ENCODE measurements at regions not wholly inside any gene's neighbourhood (a gene's known extent, or its start where the extent isn't known, plus 50 kb on each side); places are given as distances from the start of the nearest gene placed in this dataset.

DNA sequence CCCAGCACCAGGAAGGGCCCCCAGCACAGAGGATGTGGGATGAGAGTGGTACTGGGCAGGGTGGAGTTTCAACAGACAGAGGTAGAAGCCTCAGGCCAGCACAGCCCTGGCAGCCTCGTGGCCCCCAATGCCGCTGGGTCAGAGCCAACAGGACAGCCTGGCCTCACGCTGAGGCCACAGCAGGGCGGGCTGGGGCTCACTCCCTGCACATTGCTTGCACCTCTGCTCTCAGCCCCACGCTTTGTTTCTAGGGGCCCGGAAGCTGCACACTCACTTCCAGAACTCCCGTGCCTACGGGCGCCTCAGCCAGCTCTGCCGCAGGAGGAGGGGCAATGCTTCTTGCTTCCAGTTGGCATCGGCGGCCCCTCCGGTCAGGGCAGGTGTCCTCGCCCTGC, 72.9 kb downstream of the SIK1 start:
- no peaks in the 10 kb centered on the region for H3K4me1 ChIP-seq
- H3K27ac ChIP-seq, result no peak overlapping the region
- no peaks in the 10 kb centered on the region for H3K36me3 ChIP-seq
- in situ Hi-C loops (cut with MboI; ENCODE audit: low sequenced_read_pairs in 4 of 4) (no loop called here), intact Hi-C loops (cut with DNase I; ENCODE audit: low total_unique reads) (no loop called here)
- no peak overlapping the region for H3K4me3 ChIP-seq
- no peaks in the 10 kb centered on the region for H3K27me3 ChIP-seq
- no peak for ATAC-seq
- H3K9me3 ChIP-seq, result no peaks in the 10 kb centered on the region
- DNase-seq, result no peak
- TF ChIP-seq POLR2A (IDR thresholded peaks at IDR 0.05), result no peak
- TF ChIP-seq, protein P1, sequence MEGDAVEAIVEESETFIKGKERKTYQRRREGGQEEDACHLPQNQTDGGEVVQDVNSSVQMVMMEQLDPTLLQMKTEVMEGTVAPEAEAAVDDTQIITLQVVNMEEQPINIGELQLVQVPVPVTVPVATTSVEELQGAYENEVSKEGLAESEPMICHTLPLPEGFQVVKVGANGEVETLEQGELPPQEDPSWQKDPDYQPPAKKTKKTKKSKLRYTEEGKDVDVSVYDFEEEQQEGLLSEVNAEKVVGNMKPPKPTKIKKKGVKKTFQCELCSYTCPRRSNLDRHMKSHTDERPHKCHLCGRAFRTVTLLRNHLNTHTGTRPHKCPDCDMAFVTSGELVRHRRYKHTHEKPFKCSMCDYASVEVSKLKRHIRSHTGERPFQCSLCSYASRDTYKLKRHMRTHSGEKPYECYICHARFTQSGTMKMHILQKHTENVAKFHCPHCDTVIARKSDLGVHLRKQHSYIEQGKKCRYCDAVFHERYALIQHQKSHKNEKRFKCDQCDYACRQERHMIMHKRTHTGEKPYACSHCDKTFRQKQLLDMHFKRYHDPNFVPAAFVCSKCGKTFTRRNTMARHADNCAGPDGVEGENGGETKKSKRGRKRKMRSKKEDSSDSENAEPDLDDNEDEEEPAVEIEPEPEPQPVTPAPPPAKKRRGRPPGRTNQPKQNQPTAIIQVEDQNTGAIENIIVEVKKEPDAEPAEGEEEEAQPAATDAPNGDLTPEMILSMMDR (IDR thresholded peaks at IDR 0.05 in 4 of 5, conservative IDR thresholded peaks at IDR 0.05 in 1 of 5), result no peak

DNA sequence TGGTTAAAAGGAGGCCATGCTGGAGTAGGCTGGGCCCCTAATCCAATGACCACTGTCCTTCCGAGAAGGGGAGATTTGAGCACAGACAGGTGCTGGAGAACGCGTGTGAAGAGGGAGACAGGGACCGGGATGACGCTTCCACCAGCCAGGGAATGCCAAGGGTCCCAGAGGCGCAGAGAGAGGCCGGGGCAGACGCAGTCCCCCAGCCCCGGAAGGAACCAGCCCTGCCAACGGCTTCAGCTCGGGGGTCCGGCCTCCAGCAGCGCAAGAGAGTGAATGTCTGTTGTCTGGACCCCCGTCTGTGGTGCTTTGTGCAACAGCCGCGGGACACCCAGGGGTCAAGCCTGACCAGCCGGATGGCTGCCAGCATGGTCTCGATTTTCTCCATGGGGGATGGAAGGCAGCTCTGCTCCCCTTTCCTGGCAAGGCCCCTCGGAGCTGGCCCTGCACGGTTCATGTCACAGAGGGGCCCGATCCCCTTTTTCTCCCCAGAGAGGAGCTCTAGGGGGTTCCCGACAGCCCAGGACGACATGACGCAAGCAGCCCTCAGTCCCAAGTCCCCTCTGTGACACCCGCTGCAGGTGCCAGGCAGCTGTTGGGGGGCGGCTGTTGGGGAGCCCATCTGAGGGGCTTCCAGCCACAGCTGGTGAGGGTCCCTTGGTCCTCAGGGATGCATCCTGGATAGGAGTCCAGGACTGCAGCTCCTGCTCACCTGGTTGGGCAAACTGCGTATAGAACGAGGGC, 73.5 kb downstream of the SIK1 start:
- no peak for DNase-seq
- Histone ChIP-seq H3K36me3 (no peaks in the 10 kb centered on the region), H3K4me3 (no peak overlapping the region), H3K4me1 (no peaks in the 10 kb centered on the region), H3K27me3 (no peaks in the 10 kb centered on the region), H3K27ac (no peak overlapping the region), H3K9me3 (no peaks in the 10 kb centered on the region)
- no peak for ATAC-seq
- in situ Hi-C loops (cut with MboI; ENCODE audit: low sequenced_read_pairs in 4 of 4), result no loop called here
- TF ChIP-seq POLR2A (IDR thresholded peaks at IDR 0.05), result no peak
- TF ChIP-seq, protein P1 (IDR thresholded peaks at IDR 0.05 in 4 of 5, conservative IDR thresholded peaks at IDR 0.05 in 1 of 5), result no peak
- intact Hi-C loops (cut with DNase I; ENCODE audit: low total_unique reads), result no loop called here

DNA sequence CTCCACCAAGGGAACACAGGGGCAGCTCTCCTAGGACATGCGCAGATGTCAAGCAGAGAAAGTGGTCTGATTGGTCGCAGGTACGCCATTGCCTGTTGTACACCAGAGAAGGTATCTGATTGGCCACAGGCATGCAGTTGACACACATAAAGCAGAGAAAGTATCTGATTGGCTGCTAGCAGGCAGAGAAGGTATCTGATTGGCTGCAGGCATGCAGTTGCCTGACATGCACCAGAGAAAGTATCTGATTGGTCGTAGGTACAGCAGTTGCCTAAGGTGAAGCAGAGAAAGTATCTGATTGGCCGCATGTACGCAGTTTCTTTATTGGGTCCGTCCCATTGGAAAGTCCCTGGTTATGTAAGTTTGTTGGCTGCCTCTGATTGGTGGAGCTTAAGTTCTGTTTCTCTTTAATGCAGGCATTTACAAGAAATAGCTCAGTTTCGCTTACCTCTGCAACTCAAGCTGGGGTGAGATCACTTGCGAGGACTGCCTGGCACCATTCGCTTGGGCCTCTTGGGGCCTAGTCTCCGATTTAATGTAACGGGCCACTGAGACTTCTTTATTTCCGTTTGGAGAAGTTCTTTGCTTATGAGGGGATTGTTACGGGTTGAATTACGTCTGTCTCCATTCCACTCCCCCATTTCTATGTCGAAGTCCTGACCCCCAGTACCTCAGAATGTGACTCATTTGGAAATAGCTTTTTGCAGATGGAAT, 74.2 kb downstream of the SIK1 start:
- H3K4me1 ChIP-seq, result no peaks in the 10 kb centered on the region
- intact Hi-C loops (cut with DNase I; ENCODE audit: low total_unique reads) (no loop called here), in situ Hi-C loops (cut with MboI; ENCODE audit: low sequenced_read_pairs in 4 of 4) (no loop called here)
- H3K27me3 ChIP-seq, result no peaks in the 10 kb centered on the region
- H3K9me3 ChIP-seq, result no peaks in the 10 kb centered on the region
- no peak for DNase-seq
- no peak overlapping the region for H3K27ac ChIP-seq
- H3K36me3 ChIP-seq, result no peaks in the 10 kb centered on the region
- TF ChIP-seq, protein P1 (IDR thresholded peaks at IDR 0.05 in 4 of 5, conservative IDR thresholded peaks at IDR 0.05 in 1 of 5), result no peak
- TF ChIP-seq POLR2A (IDR thresholded peaks at IDR 0.05), result no peak
- no peak for ATAC-seq
- no peak overlapping the region for H3K4me3 ChIP-seq

DNA sequence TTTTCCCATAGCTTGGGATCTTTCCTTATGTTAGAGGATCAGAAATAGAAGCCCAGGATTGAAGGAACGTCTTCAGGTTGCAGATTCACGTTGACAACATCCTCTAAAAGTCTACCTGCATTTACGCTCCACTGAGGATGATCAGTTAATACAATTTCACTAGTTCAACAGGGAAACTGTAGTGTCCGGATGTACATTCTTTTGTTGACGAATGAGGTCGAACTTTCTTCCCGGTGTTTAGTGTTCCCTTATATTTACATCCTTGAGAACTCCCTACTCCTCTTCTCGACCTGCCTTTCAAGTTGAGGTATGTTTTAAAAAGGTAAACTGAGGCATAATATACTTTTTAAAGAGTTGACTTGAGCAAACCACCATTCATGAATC, 74.8 kb downstream of the SIK1 start:
- Histone ChIP-seq H3K27me3 (no peaks in the 10 kb centered on the region), H3K27ac (no peak overlapping the region), H3K36me3 (no peaks in the 10 kb centered on the region), H3K9me3 (no peaks in the 10 kb centered on the region), H3K4me3 (no peak overlapping the region), H3K4me1 (no peaks in the 10 kb centered on the region)
- TF ChIP-seq, protein P1 (IDR thresholded peaks at IDR 0.05 in 4 of 5, conservative IDR thresholded peaks at IDR 0.05 in 1 of 5), result no peak
- no peak for TF ChIP-seq POLR2A (IDR thresholded peaks at IDR 0.05)
- ATAC-seq (no peak), DNase-seq (no peak)
- intact Hi-C loops (cut with DNase I; ENCODE audit: low total_unique reads), result no loop called here
- in situ Hi-C loops (cut with MboI; ENCODE audit: low sequenced_read_pairs in 4 of 4), result no loop called here

Data from gastrocnemius medialis (tissue), 4 donors.